GM18498 (cell line): ENCODE measurements at regions not wholly inside any gene's neighbourhood (a gene's known extent, or its start where the extent isn't known, plus 50 kb on each side); places are given as distances from the start of the nearest gene placed in this dataset.

Experiments
- ATAC-seq: cut with Tn5 transposase; IDR thresholded peaks from one replicate; pipeline ENCODE4 v1.9.1; 2021; ENCODE audit warnings: mild to moderate bottlenecking, moderate library complexity; ENCODE audit not compliant: unreplicated experiment

DNA sequence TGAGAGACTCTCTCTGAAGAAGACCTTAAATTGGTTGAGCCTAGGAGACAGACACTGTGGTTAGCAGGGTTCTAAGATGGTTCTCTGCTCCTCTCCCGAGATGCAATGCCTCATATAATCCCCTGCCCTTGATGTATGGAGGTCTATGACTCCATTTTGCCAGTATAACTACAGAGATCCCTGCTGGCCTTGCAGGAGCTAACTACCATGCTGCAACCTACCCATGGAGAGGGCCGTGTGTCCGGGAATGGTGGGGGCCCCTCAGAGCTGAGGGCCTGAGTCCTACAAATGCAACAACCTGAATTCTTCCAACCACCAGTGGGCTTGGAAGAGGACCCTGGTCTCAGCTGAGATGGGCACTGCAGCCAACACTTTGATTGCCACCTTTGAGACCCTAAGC is 388.0 kb downstream of the SETD4 start:
- ATAC-seq, result no peak

DNA sequence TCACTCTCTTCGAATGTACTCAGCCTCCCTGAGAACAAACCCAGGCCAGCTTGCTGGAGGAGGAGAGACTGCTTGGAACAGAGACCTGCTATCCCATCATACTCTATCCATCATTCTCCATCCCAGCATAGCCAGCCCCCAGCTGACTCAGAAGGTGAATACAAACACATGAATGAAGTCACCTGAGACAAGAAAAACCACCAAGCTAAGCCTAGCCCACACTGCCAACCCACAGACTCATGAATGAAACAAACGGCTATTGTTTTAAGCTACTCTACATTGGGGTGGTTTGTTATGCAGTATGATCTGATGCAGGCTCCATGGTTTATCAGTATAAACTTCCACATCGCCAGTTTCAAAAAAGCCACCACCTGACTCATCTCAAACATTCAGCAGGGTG is 395.6 kb downstream of the SETD4 start:
- no peak for ATAC-seq

- no peak for ATAC-seq
Measured at GRCh38 chr21:35663856-35664606, 396.3 kb downstream of the SETD4 start.

GRCh38 chr21:35658242-35658641 is 402.1 kb downstream of the SETD4 start:
- ATAC-seq, result no peak

DNA sequence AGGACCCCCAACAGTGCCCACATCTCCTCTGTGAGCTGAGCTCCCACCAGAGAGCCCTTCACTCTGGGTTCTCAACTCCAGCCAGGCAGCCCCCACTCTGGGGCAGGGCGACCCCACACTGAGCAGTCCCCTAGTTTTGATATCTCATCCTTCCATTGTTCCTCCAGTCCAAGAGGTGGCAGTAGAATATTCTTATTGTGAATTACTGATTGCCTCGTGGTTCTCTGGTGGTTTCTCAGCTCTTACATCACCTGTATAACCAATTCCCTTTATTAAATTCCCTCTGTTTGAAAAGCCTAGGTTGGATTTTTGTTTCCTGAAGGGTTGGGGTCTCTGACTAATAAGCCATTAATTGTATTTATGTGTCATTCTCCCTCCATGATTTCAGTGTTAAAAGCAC is 407.5 kb downstream of the SETD4 start:
- no peak for ATAC-seq

DNA sequence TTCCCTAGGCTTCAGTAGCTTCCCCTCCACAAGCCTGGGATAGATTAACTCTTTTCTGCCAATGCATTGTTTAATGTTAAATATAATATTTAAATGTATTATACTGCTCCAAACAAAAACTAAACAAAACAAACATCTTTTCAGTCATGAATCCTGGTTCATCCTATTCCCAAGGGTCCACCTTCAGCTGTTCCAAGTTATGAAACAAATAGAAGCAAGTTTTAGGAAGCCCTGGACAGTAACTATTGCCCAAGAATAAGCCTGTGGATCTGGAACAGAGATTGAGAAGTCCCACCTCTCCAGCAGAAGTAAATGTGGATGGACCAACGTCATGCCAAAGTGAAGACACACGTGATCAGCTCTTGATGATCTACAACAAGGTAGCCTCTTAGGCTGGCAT is 408.1 kb downstream of the SETD4 start:
- ATAC-seq, result no peak

DNA sequence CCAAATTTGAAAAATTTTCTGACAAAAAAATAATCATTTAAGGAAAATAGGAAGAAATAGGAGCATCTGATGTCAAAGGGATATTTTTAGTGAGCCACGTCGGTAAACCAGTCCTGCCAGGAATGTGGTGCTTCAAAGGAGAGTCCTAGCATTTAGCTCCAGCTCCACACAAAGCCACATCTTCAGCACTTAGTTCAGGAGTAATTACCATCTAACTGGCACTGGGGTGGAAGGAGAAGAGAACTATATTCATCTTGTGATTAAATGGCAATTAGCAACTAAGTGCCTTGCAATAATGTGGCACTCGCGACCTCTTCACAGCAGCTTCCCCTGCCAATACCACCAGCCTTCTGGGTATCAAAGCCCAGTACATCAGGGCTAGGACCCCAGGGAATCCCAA is 409.1 kb downstream of the SETD4 start:
- ATAC-seq, result no peak

GRCh38 chr21:35649186-35649585 is 411.1 kb downstream of the SETD4 start:
- no peak for ATAC-seq

DNA sequence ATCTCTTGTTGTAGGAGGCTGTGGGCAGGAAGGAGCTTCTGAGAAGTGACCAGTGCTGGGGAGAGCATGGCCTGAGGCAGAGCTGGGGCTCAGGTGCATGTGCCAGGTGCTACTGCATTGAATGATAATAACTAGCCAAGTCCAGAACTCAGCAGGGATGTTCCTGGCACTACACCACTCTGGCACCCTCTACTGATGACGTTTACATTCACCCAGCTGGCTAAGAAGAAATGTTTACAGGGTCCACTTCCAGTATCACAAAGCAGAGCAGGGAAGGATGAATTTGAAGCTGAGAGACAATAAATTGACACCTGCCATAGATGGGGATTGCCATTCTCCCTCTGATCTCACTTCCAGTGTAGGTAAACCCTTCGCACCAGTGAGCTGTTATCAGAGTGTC is 411.8 kb downstream of the SETD4 start:
- ATAC-seq, result no peak

- ATAC-seq, result no peak
Measured at GRCh38 chr21:35646606-35647005, 413.7 kb downstream of the SETD4 start.

- no peak for ATAC-seq
Measured at GRCh38 chr21:35645991-35646390, 414.3 kb downstream of the SETD4 start.

DNA sequence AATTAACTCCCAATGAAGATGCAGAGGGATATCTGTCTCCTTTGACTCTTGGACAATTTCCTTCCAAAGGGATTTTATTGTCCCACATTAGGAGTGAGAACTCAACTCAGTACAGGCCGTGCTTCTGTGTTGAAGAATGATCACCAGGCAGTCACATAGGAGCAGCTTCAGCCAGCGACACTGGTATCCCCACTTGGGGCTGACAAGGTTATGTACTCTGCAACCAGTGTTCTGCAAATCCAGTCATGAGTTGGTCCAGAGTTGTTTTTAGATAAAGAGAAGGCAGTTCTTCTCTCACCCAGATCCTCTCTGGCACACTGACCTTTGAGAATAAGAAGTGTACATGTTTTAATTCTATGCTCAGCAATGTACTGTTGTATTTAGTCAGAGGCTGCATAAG is 415.8 kb downstream of the SETD4 start:
- ATAC-seq, result no peak

- no peak for ATAC-seq
Measured at GRCh38 chr21:35643176-35643575, 417.1 kb downstream of the SETD4 start.

DNA sequence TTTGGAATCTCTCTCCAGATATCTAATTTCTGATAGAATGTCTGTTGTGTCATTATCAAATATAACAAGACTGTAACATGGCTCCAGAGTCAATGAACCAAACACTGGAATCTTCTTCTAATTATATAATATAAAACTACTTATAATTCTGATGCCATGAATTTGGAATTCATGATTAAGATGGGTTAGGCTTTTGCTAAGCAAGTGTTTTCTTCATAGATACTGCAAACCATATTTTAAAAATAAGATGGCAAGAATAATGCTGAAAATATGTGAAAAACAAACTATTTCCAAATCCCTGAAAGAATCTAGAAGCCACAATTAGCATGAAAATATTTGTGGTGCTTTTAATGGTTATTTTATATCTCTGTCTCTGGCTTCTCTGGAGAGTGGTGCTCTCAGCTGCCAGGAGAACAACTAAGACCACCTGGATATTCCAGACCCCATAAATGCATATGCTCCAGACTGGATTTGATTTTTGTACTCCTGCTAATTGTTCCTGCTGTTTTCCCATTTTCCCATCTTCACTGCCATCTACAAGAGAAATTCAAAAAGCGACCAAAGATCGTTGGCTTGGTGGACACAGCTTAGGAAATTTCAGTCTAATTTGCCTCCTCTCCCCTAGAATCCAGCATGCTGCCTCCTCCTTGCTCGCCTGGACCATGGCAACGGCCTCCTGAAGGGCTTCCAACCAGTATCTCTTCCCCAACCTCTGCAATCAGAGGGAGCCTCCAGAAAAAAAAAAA is 418.9 kb downstream of the SETD4 start:
- ATAC-seq, result no peak

- ATAC-seq, result no peak
Measured at GRCh38 chr21:35637431-35637830, 422.9 kb downstream of the SETD4 start.

DNA sequence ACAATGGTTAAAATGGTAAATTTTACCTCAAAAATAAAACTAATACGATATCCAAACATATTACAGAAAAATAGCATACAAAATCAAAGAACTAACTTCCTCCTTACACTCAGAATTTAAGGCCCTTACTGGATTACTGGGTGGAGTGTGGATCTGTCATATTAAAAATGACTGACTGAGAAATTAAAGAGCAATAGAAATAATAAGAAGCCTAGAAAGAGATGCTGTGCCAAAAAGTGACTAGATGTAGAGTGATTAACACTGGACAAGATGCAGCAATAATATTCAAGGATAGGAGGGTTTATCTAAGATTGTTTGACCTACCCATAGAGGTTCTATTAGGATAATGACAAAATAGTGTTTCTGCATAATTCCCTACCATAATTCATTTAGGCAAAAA is 424.3 kb downstream of the SETD4 start:
- ATAC-seq, result no peak

DNA sequence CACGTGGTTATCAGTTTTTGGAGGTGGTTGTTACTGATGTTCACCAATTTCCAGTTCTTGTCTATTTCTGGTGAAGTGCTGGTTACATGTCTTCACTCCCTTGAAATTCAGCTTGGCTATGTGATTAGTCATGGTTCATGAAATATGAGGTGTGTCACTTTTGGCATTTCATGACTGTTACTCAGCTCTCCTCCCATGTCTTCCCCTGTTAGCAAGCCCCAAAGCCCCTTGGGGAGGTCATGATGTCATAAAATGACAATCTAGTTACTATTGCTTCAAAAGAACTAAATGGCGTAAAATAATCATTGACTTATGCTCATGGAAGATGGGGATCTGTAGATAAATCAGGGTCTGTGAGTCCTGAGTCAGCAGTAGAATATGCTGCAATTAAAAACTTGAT is 425.1 kb downstream of the SETD4 start:
- ATAC-seq, result no peak

GRCh38 chr21:35633501-35633900 is 426.8 kb downstream of the SETD4 start:
- ATAC-seq, result no peak

DNA sequence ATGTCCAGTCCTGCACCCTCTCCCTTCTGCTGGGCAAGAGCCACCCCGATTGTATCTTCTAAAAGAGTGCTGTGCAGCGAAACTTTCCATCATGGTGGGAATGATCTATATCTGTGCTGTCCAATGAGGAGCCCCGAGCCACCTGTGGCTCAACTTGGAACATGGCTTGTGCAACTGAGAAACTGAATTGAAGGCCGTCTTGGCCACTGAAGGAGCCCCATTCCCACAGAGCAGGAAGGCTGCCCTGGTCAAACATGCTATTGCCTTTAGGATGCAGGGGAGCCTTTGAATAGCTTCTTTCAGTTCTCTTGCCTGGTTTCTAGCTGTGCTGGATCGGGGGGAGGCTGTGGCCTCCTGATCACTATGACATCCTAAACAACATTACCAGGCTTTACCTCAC is 427.6 kb downstream of the SETD4 start:
- ATAC-seq, result no peak

DNA sequence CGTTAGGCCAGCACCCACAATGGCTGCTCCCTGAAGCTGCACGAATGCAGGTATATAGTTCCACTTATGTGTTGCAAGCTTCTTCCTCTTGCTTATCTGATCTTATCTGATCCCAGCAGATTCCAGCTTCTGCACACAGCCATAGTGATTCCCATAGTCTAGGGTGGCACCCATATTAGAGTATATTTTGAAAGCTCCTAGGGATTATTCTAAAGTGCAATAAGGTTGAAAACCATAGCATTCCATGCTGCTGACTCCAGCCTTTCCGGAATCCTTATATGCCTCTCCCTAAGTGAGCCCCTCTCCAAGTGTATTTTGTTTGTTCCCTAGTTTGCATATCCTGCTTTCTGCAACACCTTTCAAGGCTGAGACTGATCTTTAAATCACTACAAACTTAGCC is 432.0 kb downstream of the SETD4 start:
- ATAC-seq, result no peak

DNA sequence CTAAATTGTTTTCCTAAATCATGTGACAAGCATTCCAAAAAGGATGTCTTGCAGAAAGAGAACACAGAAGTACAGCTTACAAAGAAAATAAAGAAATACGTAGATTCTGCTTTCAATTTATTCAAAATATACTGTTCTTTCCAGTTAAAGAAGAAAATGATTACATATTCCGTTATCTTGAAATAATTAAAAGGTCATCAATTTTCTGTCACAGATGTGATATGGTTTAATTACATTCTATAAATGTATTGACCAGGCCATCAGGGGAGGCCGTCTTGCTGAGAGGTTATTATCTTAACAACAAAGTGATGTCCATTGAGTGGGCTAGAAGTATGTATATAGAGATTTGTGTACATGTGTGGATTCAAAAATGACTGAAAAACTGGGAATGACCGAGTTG is 432.9 kb downstream of the SETD4 start:
- no peak for ATAC-seq

DNA sequence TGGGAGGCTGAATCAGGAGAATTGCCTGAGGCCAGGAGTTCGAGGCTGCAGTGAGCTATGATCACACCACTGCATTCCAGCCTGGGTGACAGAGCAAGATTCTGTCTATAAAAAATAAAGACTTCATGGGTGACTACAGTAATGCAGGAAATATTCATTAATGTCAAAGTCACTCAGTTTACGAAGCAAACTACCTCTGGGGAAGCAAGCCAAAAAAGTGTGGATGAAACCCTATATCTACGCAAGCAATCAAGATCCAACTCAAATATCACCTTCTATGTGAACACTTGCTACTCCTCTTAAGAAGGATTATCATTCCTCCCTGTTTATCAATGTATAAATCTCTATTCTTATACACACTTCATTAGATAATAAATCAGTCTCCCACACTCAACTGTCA is 434.8 kb downstream of the SETD4 start:
- ATAC-seq, result no peak

DNA sequence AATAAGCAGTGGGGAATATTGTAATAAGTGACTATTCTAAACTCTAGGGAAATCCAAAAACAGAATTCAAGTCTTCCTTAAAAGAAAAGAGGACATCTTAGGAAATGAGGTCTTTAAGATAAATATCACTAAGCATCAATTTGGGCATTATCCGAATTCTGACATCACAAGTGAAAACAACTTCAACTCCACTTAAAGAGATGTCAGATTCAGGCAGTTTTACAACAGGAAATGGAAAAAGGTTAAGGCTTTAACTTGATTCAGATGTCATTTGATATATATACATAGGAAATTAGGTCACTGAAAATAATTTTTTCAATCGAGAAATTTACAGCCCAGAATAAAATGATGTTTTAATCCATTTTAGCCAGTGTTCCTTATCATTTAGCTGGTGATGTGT is 435.4 kb downstream of the SETD4 start:
- no peak for ATAC-seq
